ENCODE measurements at regions not wholly inside any gene's neighbourhood (a gene's known extent, or its start where the extent isn't known, plus 50 kb on each side); places are given as distances from the start of the nearest gene placed in this dataset.

GRCh38 chr9:84542554-84542953 lies 127.0 kb upstream of the NTRK2 start:
- no peak for DNase-seq (ENCODE audit: low spot score)
- TF ChIP-seq CTCF (IDR thresholded peaks at IDR 0.05; ENCODE audit: extremely low read depth, missing control alignments), result no peak

- DNase-seq (ENCODE audit: low spot score), result no peak
- TF ChIP-seq CTCF (IDR thresholded peaks at IDR 0.05; ENCODE audit: extremely low read depth, missing control alignments), result no peak
Observed at GRCh38 chr9:84554069-84554664, 115.4 kb upstream of the NTRK2 start.

- no peak for TF ChIP-seq CTCF (IDR thresholded peaks at IDR 0.05; ENCODE audit: extremely low read depth, missing control alignments)
Observed at GRCh38 chr9:84556556-84556955, 113.0 kb upstream of the NTRK2 start.

GRCh38 chr9:84557751-84558150 lies 111.8 kb upstream of the NTRK2 start:
- DNase-seq (ENCODE audit: low spot score), result no peak

More at GRCh38 chr9:84556556-84556955, 113.0 kb upstream of the NTRK2 start:
- no peak for DNase-seq (ENCODE audit: low spot score)

GRCh38 chr9:84563691-84564090 lies 105.8 kb upstream of the NTRK2 start:
- no peak for DNase-seq (ENCODE audit: low spot score)
- TF ChIP-seq CTCF (IDR thresholded peaks at IDR 0.05; ENCODE audit: extremely low read depth, missing control alignments), result no peak

More at GRCh38 chr9:84557751-84558150, 111.8 kb upstream of the NTRK2 start:
- TF ChIP-seq CTCF (IDR thresholded peaks at IDR 0.05; ENCODE audit: extremely low read depth, missing control alignments), result no peak

GRCh38 chr9:84567805-84568204 lies 101.7 kb upstream of the NTRK2 start:
- TF ChIP-seq CTCF (IDR thresholded peaks at IDR 0.05; ENCODE audit: extremely low read depth, missing control alignments), result no peak
- no peak for DNase-seq (ENCODE audit: low spot score)

- DNase-seq (ENCODE audit: low spot score), result no peak
- TF ChIP-seq CTCF (IDR thresholded peaks at IDR 0.05; ENCODE audit: extremely low read depth, missing control alignments), result no peak
Observed at GRCh38 chr9:84570482-84571154, 98.9 kb upstream of the NTRK2 start.
